ENCODE measurements at regions not wholly inside any gene's neighbourhood (a gene's known extent, or its start where the extent isn't known, plus 50 kb on each side); places are given as distances from the start of the nearest gene placed in this dataset.

DNA sequence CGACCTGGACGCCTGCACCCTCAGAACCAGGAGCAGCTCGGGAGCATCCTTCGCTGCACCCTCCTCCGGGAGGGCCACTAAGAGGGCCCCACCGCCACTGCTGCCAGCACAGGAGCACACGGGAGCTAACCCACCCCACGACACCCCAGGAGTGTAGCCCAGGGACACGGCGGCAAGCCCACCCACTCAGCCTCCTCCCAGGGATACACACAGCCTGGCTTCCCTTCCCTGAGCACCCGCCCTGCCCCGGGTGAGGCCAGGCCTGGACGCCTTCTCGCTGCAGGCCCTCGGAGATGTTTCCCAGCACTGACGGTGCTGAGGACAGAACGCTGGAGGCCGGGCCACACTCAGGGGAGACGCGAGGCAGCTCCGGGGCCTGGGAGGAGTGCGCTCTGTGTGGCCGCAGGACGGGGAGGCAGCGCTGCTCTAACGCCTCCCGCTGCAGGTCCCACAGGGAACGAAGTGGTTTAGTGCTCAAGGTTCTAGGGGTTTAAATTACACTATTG, 190.4 kb downstream of the BRD1 start:
- TF ChIP-seq CTCF (IDR thresholded peaks at IDR 0.05) (no peak), POLR2A (IDR thresholded peaks at IDR 0.05) (no peak), EP300 (IDR thresholded peaks at IDR 0.05) (no peak)
